COLO668 (cell line): ENCODE measurements at regions not wholly inside any gene's neighbourhood (a gene's known extent, or its start where the extent isn't known, plus 50 kb on each side); places are given as distances from the start of the nearest gene placed in this dataset.
"Not testable (repeated sequence)": the region's sequence is repeated elsewhere in the genome, so short reads cannot be mapped to it uniquely, and the experiment has no call there.

ENCODE experiments used
- DNase-seq: peaks from one replicate; lab custom pipeline; 2025; ENCODE audit not compliant: unreplicated experiment; lab: John Stamatoyannopoulos, UW

DNA sequence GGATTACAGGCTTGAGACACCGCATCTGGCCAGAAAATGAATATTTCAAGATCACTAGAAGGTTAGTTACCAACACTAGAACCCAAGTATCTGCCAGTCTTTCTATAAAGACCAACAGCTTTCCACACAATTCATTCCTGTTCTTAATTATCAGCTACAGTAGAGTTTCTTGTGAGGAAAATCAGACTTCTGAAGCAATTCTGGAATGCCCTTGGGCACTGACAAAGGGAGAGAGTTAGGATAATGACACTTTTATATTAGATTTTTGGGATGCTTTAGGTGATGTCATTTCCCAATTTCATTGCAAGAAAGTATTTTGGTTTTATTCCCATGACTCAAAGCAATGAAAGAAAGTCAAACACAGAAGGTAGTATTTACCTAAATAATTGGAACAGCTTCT, 497.0 kb upstream of the TUSC1 start:
- no peak for DNase-seq

DNA sequence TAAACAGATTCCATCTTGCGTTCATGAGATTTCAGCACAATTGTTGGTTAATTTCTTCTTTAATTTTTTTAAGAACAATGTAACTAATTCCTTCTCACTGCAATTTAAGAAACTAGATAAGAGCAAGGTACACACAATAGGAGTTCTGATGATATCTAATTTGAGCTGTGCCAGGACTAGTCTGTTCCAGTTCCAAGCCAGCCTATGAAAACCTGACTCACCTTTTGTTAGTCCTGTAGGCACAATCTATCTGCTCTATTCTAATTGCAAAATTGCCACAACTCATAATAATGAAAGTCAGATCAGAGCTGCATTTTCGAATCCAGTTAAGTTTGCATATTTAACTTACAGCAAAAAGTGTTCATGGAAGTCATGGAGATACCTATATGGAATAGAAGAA, 494.1 kb upstream of the TUSC1 start:
- no peak for DNase-seq

DNA sequence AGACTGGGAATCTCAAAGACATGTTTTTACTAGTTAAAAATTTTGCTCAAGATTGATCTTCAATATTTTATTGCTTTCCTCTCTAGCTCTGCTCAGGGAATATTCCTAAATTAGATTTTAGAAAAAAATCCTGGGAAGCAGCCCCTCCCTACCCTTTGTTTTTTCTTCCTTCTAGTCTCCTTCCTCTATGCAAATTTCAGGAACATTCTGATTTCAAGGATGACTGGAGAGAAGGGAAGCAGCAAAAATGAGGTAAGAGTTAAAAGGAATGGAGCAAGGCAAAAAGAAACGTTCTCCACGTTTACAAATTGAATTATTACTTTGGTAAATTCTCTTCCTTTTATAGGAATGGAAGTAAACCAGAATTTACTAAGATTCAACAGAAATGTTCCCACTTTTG, 493.4 kb upstream of the TUSC1 start:
- DNase-seq = no peak

DNA sequence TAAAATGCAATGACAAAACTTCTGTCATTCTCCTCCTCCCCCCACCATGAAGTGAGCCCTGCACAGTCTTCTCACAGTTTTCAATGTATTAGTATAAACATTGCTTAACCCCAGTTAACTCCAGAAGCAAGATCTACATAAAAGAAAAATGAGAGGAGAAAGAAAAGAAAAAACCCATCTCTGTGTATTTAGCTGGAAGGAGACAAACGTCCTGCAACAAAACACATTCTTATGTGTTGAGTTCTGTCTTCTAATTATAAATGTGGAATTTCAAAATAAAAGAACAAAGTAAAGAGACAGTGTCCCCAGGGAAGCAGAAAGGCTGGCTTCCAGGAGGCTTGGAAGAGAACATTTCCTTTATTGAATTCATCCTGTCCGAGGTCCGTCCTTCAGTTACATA, 491.9 kb upstream of the TUSC1 start:
- DNase-seq = no peak

DNA sequence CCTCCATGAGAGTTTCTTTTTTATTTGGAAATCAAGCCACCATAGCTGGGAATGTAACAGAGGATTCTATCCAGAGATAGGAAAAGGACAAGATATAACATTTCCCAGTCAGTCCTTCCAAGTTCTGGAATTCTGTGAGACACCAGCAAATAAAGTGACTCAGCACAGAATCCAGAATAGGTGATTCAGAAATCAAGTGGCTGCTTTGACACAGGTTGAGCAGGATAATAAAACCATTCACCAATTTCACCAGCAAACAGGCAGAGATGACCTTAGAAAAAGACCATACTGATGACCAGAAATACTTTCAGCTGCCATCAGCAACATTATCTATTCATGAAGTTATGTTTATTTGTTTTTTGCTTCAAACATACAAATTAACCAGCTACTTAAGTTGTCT, 491.5 kb upstream of the TUSC1 start:
- no peak for DNase-seq

DNA sequence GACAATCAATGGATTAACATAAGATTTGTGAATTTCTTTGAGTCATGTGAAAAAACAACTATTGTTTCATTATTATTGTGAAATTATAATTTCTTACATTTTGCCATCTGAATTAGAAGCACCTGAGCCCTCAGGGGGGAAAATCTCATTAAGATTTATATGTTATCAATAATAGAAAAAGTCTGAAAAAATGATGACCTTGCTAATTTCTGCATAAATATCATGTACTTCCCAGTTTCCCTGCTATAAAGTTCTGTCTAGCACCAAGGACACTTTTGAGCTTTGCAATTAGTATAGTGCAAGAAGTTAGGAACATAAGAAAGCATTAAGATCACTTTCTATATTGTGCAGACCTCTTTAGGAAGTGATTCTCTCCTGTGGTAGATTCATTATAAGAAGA, 488.3 kb upstream of the TUSC1 start:
- no peak for DNase-seq

DNA sequence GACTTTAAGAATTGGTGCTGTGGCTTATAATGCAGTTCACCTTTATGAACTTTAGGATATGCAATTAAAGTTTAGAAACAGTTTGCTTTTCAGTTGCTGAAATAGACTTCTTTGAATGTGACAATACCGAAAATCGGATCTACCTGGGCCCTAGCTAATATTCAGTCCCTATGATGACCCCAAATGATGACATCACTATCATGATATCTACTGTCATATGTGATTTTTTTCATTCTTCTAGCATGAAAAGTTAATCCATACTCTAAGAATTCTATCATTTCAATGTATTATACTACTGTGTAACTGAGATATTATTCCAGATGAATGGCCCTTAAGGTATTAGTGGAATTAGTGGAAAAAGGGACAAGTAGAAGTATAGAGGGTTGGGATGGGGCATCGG, 487.2 kb upstream of the TUSC1 start:
- DNase-seq = no peak

DNA sequence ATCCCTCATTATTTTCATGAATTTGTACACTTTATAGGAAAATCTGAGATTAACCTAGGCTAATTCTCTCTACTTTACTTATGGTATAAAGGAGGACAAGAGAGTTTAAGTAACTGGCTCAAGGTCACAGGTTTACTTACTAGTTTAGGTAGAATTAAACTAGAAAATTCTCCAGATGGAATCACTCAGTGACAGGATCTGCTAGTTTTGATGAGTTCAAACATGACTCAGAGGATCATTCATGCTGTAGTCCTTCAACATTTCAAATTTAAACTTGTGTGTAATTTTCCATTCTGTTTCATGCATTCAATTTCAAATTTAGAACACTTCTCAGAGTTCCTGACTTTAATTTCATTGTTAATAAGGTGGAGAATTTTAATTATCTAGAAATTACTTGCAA, 485.7 kb upstream of the TUSC1 start:
- no peak for DNase-seq

DNA sequence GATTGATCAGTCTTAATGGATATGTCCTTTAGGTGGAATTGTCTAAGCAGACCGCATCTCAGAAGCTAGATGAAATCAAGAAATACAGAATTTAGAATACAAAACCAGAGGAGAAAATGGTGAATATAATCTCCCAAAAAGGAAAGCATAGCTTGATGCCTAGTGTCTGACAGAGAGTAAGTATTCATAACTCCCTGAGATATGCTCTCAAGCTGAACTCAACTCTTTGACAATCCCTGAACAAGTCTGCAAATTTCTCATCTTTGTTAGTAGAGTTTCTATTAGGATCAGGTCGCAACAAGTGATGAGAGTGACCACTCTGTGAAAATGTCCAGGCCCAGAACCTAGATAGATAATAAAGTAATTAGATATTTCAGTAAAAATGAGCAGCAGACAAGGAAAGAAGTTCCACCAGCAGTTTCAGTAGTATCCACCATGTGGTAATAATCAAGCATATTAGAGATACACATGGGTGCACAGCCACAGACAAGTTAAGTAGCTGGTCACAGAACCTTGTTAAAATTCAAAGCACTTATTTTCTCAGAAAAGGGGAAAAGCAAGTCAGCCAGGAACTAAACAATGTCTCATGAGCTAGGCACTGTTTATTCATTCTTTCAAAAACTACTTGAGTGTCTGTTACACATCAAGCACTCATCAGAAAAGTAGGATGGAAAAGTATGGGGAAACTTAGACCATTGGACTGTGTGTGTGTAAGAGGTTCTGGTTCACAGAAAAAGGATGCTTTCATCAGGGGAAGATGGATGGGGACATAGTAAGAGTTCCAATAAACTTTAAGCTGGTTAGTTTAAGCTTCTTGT, 481.5 kb upstream of the TUSC1 start:
- no peak for DNase-seq

DNA sequence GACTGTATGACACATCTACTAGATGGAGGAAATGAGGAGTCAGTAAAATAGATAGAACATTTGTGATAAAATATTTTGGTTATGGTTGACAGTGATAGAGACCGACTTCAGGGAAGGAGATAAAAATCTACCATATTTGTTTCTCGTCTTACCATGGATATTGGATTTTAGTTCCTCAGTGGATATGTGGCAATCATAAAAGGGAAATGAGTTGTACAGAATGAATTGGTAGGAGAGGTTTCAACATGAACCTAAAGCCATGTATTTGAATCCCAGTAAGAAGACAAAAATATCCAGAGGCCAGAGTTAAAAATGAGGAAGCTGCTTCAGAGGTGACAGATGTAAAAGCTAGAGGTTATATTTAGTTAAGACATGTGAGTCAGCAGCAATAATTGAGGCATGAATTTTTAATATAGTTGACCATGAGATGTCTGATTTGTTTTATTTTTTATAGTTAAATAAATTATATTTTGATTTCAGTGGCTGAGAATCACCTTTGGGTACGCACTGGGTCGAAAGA, 480.4 kb upstream of the TUSC1 start:
- DNase-seq = no peak

DNA sequence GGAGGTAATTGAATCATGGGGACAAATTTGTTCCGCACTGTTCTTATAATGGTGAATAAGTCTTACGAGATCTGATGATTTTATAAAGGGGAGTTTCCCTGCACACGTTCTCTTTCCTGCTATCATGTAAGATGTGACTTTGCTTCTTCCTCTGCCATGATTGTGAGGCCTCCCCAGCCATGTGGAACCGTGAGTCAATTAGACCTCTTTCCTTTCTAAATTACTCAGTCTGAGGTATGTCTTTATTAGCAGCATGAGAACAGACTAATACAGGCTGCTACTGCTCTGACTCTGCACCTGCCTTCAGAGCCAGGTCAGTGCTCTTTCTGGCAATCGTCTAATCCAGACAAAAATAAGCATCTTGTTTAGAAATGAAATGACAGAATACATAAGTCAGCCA, 479.2 kb upstream of the TUSC1 start:
- no peak for DNase-seq

DNA sequence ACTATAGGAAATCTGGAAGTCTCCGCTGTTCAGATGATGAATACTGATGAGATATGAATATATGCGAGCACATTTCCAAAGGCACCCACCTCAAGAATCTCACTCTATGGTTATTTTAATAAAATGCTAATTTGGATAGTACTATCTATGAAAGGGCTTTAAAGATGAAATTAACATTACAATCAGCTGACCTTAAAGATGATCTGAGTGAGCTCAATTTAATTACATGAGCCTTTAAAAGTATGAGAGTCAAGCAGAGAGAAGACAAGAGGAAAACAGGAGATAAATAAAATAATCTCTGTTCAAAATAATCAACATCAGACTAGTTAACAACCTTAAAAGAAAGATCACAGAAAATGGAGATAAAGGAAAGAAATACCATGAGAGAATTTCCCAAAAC, 474.1 kb upstream of the TUSC1 start:
- DNase-seq = no peak

DNA sequence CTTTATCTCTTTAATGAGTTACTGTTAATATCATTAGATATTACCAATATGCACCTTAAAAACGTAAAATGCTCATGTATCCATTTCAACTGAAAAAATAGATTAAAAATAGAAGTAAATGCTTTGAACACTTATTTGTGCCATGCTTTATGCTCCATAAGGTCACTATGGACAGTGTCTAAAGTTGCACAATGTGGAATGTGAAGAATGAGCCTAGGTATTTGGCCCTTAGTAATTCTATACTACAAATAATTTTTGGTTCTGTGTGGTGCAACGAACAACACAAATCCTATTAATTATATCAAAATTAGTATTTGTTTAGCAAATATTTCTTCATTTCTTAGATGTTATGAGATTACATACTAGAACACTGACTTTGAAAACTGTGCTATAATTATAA, 469.9 kb upstream of the TUSC1 start:
- no peak for DNase-seq

DNA sequence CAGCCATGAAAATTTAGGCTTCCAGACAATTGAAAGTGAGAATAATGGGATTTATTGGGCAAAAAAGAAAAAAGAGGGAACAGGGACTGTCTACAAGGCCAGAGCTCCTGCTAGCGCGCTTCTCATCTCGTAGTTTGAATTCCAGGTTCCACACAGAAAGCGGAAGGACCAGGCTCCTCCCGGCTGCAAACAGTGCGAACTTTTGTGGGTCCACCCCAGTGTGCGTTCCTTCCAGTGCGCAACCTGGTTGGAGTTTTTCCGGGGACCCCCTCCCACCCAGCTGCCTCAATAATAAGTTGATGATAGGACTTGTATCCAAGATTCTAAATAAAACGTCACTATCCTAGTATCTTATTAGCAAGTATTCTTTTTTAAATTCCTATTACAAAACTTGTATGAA, 467.7 kb upstream of the TUSC1 start:
- no peak for DNase-seq

DNA sequence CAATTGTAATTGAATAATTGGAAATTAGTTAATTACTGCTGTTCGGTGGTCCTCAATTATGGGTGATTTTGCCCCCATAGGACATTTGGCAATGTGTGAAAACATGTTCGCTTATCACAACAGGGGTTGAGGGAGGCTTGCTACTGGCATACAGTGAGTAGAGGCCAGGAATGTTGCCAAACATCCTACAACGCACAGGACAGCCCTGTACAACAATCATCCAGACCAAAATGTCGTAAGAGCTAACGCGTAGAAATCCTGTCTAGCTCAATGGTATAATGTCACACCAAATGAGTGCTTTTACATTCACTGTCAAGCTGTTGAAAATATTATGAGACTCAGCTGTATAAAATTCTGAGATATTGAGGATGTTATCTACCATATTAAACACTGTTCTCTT, 464.4 kb upstream of the TUSC1 start:
- DNase-seq = no peak

DNA sequence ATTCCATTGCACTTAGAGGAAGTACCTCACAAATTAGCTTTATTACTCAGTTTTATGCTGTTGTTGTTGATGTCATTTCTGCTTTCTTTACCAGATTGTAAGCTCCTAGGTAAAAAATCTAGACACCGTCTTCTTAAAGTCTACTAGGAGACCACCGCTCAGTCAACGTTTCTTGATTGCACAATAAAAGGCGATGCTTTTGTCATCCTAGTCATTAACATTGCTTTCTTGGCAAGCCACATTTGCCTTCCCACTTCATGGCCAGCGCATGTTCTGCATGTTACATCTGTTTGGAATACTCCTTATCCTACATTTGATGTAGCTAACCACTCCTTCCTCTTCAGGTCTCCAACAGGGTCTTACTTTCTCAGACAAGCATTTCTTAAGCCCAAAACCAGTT, 464.0 kb upstream of the TUSC1 start:
- no peak for DNase-seq

DNA sequence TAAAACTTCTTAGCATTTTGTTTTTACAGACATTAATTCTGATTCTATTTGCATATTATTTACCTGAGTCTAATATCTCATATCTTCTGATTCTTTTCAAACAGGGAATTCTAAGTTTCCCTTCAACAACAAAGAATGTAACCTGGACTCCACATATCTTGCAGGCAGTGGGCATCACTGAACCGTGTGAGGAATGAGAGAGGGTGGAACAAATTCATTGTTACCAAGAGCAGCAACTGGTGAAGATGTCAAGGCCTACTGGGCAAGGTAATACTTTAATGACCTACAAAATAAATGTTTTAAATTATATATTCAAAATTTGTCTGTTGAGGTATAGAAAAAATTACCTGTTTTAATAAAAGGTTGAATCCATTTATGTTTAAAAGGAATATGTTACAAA, 455.3 kb upstream of the TUSC1 start:
- DNase-seq = no peak

DNA sequence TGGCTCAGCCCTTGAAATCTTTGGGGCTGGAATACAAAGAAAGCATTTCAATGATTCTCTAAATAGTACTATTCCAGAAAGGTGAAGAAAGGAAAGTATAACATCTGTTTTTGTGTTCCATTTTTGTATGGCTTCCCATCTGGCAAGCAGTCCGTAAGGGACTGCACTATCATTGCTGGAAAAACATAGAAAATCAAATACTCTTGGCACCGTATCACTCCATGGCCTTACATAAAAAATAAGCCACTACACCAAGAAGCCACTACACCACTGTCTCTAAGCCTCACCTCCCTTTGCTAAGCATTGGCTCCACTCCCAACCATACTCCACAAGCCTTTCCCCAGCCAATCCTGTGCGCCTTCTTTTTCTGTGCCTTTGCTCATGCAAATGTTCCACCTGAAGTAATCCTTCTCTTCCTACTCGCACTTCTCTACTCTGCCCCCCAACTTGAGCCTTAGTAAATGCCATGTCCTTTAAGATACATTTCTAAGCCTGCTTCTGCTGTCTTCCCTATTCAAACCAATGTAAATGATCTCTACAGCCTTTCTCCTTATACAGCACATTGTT, 454.6 kb upstream of the TUSC1 start:
- no peak for DNase-seq

DNA sequence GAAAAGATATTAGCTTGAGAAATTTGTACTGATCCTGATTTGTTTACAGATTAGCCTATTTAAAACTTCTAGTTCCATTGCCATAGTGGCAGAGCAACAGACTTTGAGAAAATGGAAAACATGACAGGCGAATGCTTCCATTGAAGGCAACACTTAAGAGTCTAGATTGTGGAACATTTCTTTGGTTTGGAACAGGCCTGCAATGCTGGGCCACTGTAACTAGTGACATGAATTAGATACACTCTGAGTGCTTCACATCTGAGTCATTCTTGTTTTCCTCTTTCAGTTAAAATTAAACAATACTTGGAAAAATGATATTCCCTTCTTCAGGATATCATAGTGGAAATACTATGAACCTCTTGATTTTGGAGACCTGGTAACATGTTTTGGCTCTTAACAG, 453.6 kb upstream of the TUSC1 start:
- no peak for DNase-seq

DNA sequence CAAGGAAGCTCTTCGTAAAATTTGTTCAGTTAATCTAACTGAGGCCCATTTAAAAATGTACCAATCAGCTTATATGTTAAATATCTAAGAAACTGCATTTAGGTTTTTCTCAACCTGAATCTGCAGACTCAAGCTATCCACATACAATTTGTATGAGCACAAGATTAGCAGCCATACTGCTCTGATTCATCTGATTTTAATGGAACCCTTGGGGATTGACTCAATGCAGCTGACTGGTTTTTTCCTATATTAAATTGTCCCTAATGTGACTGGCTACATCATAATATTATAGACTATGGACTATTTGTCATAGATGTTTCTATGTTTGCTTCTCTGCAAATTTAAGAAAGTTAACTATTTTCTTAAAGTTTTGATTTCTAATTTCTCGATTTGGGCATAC, 451.0 kb upstream of the TUSC1 start:
- DNase-seq = no peak

DNA sequence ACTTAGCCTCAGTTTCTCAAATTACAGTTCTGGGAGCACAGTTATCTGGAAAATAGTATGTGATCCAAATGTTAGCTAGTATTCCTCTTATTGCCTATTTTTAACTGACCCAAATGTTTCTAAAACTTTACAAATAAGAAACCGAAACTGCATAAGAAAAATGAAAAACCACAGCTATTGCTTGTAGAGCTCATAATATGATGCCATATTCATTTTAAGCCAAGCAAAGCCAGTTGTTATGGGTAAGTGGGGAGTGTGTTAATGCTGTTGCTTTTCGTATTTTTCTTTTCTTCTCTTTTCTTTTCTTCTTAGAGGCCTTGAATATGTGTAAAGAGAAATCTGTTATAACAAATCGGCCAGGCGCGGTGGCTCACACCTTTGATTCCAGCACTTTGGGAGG, 447.4 kb upstream of the TUSC1 start:
- DNase-seq = no peak

DNA sequence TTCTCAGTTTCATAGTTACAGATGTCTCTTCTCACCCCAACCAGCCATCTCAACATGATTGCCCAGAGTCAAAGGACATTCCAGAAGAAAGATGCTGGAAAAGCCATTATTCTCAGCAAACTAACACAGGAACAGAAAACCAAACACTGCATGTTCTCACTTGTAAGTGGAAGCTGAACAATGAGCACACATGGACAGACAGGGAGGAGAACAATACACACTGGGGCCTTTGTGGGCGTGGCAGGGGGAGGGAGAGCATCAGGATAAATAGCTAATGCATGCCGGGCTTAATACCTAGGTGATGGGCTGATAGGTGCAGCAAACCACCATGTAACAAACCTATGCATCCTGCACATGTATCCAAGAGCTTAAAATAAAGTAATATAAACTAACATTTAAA, 437.8 kb upstream of the TUSC1 start:
- DNase-seq = not testable (repeated sequence)

DNA sequence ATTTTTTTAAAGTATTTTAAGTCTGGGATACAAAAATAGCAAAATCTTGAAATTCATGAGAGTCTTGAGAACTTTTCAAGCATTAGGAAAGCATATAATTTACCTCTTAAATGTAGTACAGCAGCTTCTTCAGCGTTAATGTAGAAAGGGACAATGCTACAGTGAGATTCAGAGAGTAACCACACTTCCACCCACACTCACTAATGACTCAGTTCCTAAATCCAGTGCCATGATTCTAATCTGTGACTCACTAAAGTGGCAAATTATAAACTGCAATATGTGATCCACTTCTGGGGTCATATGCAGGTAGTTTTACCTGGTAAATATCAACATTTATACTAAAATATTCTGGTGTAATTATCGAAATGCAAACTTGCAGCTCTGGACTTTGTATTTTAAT, 434.5 kb upstream of the TUSC1 start:
- no peak for DNase-seq
